BE2C (cell line): ENCODE measurements at regions not wholly inside any gene's neighbourhood (a gene's known extent, or its start where the extent isn't known, plus 50 kb on each side); places are given as distances from the start of the nearest gene placed in this dataset.

Experiments used
- DNase-seq: peaks from one replicate; pipeline ENCODE4 v3.0.0-alpha.2; 2020
- H3K27me3 ChIP-seq: fragments of 250-450 bp; sonication (Bioruptor Pico); 2 replicates; pipeline ENCODE4 v1.5.1; 2020; ENCODE audit warnings: mild to moderate bottlenecking
- H3K36me3 ChIP-seq: fragments of 250-450 bp; sonication (Bioruptor Pico); 2 replicates; pipeline ENCODE4 v1.5.1; 2020; ENCODE audit warnings: mild to moderate bottlenecking
- H3K4me1 ChIP-seq: fragments of 250-450 bp; sonication (Bioruptor Pico); 2 replicates; pipeline ENCODE4 v1.5.1; 2020
- H3K4me3 ChIP-seq: 2 replicates; pipeline ENCODE4 v1.5.1; 2011; ENCODE audit warnings: low read depth, low read length
- H3K9me3 ChIP-seq: fragments of 250-450 bp; sonication (Bioruptor Pico); 2 replicates; pipeline ENCODE4 v1.5.1; 2020
- TF ChIP-seq, protein P1 (sequence below): IDR thresholded peaks from 2 replicates; pipeline ENCODE4 v1.5.1; 2012; ENCODE audit warnings: mild to moderate bottlenecking, low read depth, low read length

GRCh38 chr1:88074661-88075060 lies 609.4 kb upstream of the PKN2 start:
- no peak for DNase-seq
- Histone ChIP-seq H3K27me3 (no peaks in the 10 kb centered on the region), H3K36me3 (no peaks in the 10 kb centered on the region), H3K4me3 (no peak overlapping the region), H3K9me3 (no peaks in the 10 kb centered on the region), H3K4me1 (no peaks in the 10 kb centered on the region)
- TF ChIP-seq, protein P1, sequence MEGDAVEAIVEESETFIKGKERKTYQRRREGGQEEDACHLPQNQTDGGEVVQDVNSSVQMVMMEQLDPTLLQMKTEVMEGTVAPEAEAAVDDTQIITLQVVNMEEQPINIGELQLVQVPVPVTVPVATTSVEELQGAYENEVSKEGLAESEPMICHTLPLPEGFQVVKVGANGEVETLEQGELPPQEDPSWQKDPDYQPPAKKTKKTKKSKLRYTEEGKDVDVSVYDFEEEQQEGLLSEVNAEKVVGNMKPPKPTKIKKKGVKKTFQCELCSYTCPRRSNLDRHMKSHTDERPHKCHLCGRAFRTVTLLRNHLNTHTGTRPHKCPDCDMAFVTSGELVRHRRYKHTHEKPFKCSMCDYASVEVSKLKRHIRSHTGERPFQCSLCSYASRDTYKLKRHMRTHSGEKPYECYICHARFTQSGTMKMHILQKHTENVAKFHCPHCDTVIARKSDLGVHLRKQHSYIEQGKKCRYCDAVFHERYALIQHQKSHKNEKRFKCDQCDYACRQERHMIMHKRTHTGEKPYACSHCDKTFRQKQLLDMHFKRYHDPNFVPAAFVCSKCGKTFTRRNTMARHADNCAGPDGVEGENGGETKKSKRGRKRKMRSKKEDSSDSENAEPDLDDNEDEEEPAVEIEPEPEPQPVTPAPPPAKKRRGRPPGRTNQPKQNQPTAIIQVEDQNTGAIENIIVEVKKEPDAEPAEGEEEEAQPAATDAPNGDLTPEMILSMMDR, result no peak

DNA sequence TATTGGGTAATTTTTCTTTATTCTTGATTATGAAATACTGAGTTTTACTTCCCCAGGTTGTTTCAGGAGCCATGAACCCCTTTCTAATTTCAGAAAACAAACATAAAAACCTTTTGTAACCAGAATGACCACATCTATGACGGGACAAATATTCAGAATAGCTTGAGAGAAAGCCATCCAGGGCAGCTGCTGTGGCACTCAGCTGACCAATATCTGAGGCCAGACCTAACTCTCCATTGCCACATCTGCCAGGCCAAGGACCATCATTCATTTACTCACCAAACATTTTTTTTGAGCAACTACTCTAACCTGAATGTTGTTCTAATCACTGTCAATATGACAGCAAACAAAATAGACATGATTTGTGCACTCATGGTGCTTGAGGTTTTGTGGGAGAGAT lies 608.3 kb upstream of the PKN2 start:
- Histone ChIP-seq H3K4me3 (no peak overlapping the region), H3K4me1 (no peaks in the 10 kb centered on the region), H3K36me3 (no peaks in the 10 kb centered on the region), H3K9me3 (no peaks in the 10 kb centered on the region), H3K27me3 (no peaks in the 10 kb centered on the region)
- DNase-seq, result no peak
- TF ChIP-seq, protein P1, result no peak

- Histone ChIP-seq H3K9me3 (no peaks in the 10 kb centered on the region), H3K36me3 (no peaks in the 10 kb centered on the region), H3K4me3 (no peak overlapping the region), H3K4me1 (no peaks in the 10 kb centered on the region), H3K27me3 (no peaks in the 10 kb centered on the region)
- DNase-seq, result peak; percentile 23
- TF ChIP-seq, protein P1, result peak; percentile 61
These were observed 605.0 kb upstream of the PKN2 start for GRCh38 chr1:88079036-88079435.

DNA sequence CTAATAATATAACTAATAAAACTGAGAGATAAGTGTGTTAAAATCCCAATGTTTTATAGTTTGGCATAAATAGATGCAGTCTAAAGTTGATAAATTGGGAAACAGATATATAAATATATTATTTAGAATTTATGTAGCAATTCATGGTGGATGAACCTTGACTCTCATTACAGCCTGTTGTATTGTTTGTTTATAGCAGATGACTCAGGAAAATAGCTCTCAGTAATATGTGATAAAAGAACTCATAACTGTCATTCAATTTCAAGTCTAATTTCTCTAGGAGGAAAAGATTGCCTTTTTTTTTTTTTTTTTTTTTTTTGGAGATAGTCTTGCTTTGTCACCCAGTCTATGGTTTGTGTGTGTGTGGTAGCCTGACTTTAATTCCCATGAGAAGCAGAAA lies 603.2 kb upstream of the PKN2 start:
- no peaks in the 10 kb centered on the region for H3K27me3 ChIP-seq
- no peaks in the 10 kb centered on the region for H3K9me3 ChIP-seq
- H3K4me1 ChIP-seq, result no peaks in the 10 kb centered on the region
- no peaks in the 10 kb centered on the region for H3K36me3 ChIP-seq
- DNase-seq, result no peak
- TF ChIP-seq, protein P1, result no peak
- no peak overlapping the region for H3K4me3 ChIP-seq

DNA sequence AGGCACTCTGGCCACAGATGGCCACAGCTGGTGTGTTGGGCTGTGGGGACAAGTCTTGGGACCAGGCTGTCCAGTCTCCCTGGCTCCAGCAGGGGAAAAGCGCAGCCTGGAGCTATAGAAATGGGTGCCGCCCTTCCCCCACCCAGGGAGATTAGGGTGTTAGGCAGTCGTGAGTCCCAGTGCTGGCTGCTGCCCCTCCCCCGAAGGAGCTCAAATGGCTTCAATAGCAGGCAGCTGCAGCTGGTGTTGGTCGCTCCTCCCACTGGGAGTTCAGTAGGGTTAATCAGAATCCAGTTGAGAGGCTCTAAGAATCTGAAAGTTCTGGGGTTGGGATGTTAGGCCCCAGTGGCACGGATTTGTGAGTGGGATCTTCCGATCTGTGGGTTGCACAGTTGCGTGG lies 595.6 kb upstream of the PKN2 start:
- peak; percentile 18 for DNase-seq
- H3K4me1 ChIP-seq, result no peaks in the 10 kb centered on the region
- H3K9me3 ChIP-seq, result no peaks in the 10 kb centered on the region
- H3K36me3 ChIP-seq, result no peaks in the 10 kb centered on the region
- TF ChIP-seq, protein P1, result no peak
- no peaks in the 10 kb centered on the region for H3K27me3 ChIP-seq
- H3K4me3 ChIP-seq, result no peak overlapping the region

DNA sequence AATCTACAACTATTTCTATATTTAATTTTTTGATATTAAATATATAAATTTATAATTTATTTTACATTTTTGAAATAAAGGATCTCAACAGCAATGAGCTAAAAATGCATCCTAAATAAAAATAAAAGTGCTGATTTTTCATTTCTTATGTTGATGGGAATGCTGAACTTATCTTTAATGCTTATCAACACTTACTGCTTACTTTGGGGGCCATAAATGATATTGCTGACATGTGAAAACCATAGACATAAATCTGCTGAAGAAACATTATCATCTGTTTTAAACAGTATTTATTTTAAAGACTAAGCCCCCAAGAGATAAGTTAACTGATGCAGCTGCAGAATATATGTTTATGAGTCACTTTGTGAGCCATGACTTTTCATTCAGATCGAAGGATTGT lies 594.1 kb upstream of the PKN2 start:
- peaks cover 6% of the 10 kb centered on the region for H3K4me1 ChIP-seq
- TF ChIP-seq, protein P1, result no peak
- no peaks in the 10 kb centered on the region for H3K36me3 ChIP-seq
- no peaks in the 10 kb centered on the region for H3K27me3 ChIP-seq
- DNase-seq, result no peak
- H3K9me3 ChIP-seq, result no peaks in the 10 kb centered on the region
- no peak overlapping the region for H3K4me3 ChIP-seq
